Heart right ventricle (tissue), 16 donors: ENCODE measurements at regions not wholly inside any gene's neighbourhood (a gene's known extent, or its start where the extent isn't known, plus 50 kb on each side); places are given as distances from the start of the nearest gene placed in this dataset.

Experiments used
- ATAC-seq, 8 donors: fragments of 200-7000 bp; cut with Tn5 transposase; one replicate each; pipeline ENCODE4 v1.9.1; 2020; ENCODE audit warnings: mild to moderate bottlenecking in 8 of 8, moderate library complexity in 8 of 8, moderate number of reproducible peaks in 1 of 8
- DNase-seq, 2 donors: peaks; one replicate each; pipeline ENCODE4 v3.0.0-alpha.2; 2020
- H3K27ac ChIP-seq, 10 donors: fragments of 200-600 bp; sonication (generic) in 2 of 10; one replicate each; pipeline versions ENCODE4 v1.5.0 to v1.8.0; 2020 to 2022; ENCODE audit warnings: mild to moderate bottlenecking in 3 of 10
- H3K27me3 ChIP-seq, 7 donors: fragments of 200-600 bp; one replicate each; pipeline ENCODE4 v1.8.0; 2021 to 2022; ENCODE audit warnings: mild to moderate bottlenecking in 2 of 7
- H3K36me3 ChIP-seq, 9 donors: fragments of 200-600 bp; sonication (generic) in 1 of 9; one replicate each; pipeline versions ENCODE4 v1.5.0 to v1.8.0; 2020 to 2022; ENCODE audit warnings: mild to moderate bottlenecking in 2 of 9
- H3K4me1 ChIP-seq, 9 donors: fragments of 200-600 bp; sonication (generic) in 1 of 9; one replicate each; pipeline versions ENCODE4 v1.5.0 to v1.8.0; 2020 to 2022; ENCODE audit warnings: mild to moderate bottlenecking in 4 of 9
- H3K4me3 ChIP-seq, 10 donors: fragments of 200-600 bp; sonication (generic) in 2 of 10; one replicate each; pipeline versions ENCODE4 v1.5.0 to v1.8.0; 2020 to 2022; ENCODE audit warnings: mild to moderate bottlenecking in 7 of 10, moderate library complexity in 2 of 10
- H3K9me3 ChIP-seq, 11 donors: fragments of 200-600 bp in 10 of 11; sonication (generic) in 2 of 11; one replicate each; pipeline versions ENCODE4 v1.5.0 to v1.8.0; 2013 to 2022; ENCODE audit warnings: mild to moderate bottlenecking in 2 of 11, control low read depth in 1 of 11, moderate library complexity in 1 of 11
- CTCF ChIP-seq, 9 donors: fragments of 200-600 bp; sonication (generic) in 2 of 9; IDR thresholded peaks; one replicate each; pipeline versions ENCODE4 v1.5.0 to v1.8.0; 2021 to 2022; ENCODE audit warnings: antibody characterized with exemption in 9 of 9, mild to moderate bottlenecking in 5 of 9, moderate library complexity in 1 of 9
- WGBS, 2 donors: extraction: QIAGEN DNeasy Blood & Tissue Kit; methylation state at CpG; one replicate each; pipeline ENCODE4 v1.1.7; 2013; ENCODE audit warnings: inconsistent platforms in 1 of 2; 5-methylcytosine and 5-hydroxymethylcytosine counted together
- intact Hi-C, 10 donors: fragments of 100-400 bp; cut with DNase I; formaldehyde crosslinking; loops; one replicate each; pipeline versions ENCODE4 v1.11.1 to v1.14.2; 2022
- donor health status: Arrhythmogenic right ventricular cardiomyopathy.
- donor health status: ischemic (EF 13 %, LVEDD 7.1; RV severe dilation, severe dysfunction).
- donor health status: healthy with polysubstance abuse.
- donor health status: DM: no; HTN: yes; CAD: no.
- donor health status: DM: no; HTN: no; CAD: no.
- donor health status: ischemic (EF 25% LVEDD 6.9; RV normal size, moderate dysfunction).
- donor health status: ischemic (EF 25% LVEDD 5.7; RV mildly dilated, moderate dysfunction).
- donor health status: healthy.
- donor health status: DM: yes; HTN: yes; CAD: no.
- donor health status: Ischemic cardiomyopathy.
- donor health status: ischemic (EF 35%, LVEDD 5.7; RV mildly dilated, moderate dysfunction).
- donor health status: nonischemic (EF 11% LVEDD 7.7; RV severe dilation, severe dysfunction).
- donor health status: DM: yes; HTN: yes; CAD: no.
- donor health status: PGD.
- donor health status: ischemic (EF 29% LVEDD 5.4; RV normal size, mild dysfunction).
- donor health status: nonischemic (EF 23%, LVEDD 6.1; RV moderate dilation, normal function).

GRCh38 chr12:63457428-63457827 is 210.9 kb downstream of the DPY19L2 start:
- no peaks in the 10 kb centered on the region for H3K36me3 ChIP-seq
- no peak overlapping the region for H3K27ac ChIP-seq
- ATAC-seq: no peak
- intact Hi-C loops: loop anchor here in 1 of 10 donors (10.0 kb wide), 1 partner anchor 353 kb away; no protein-coding TSS in a partner anchor
- DNase-seq: no peak
- H3K9me3 ChIP-seq: peaks cover 0 to 11% (median 0%) of the 10 kb centered on the region in 11 donors
- TF ChIP-seq CTCF (IDR thresholded peaks at IDR 0.05): no peak
- H3K4me1 ChIP-seq: no peaks in the 10 kb centered on the region
- H3K4me3 ChIP-seq: no peak overlapping the region
- no peaks in the 10 kb centered on the region for H3K27me3 ChIP-seq

GRCh38 chr12:63450816-63451215 is 217.5 kb downstream of the DPY19L2 start:
- no peaks in the 10 kb centered on the region for H3K9me3 ChIP-seq
- no peak overlapping the region for H3K4me3 ChIP-seq
- 70 to 78% methylated on average over 2 of the region's 2 CpGs for WGBS, 2 donors
- DNase-seq (no peak), ATAC-seq (no peak)
- intact Hi-C loops: loop anchor here in 2 of 10 donors (5.0 to 10.0 kb wide), 2 partner anchors 344 to 346 kb away; no protein-coding TSS in a partner anchor
- H3K4me1 ChIP-seq: no peaks in the 10 kb centered on the region
- no peaks in the 10 kb centered on the region for H3K27me3 ChIP-seq
- H3K27ac ChIP-seq: no peak overlapping the region
- no peaks in the 10 kb centered on the region for H3K36me3 ChIP-seq
- peak in 4 of 9 donors; percentile 20 to 49 (median 34) for TF ChIP-seq CTCF (IDR thresholded peaks at IDR 0.05)

- no peaks in the 10 kb centered on the region for H3K9me3 ChIP-seq
- no peak for TF ChIP-seq CTCF (IDR thresholded peaks at IDR 0.05)
- H3K4me3 ChIP-seq: no peak overlapping the region
- intact Hi-C loops: loop anchor here in 2 of 10 donors (5.0 to 10.0 kb wide), 2 partner anchors 343 to 346 kb away; no protein-coding TSS in a partner anchor
- H3K36me3 ChIP-seq: no peaks in the 10 kb centered on the region
- DNase-seq: no peak
- no peaks in the 10 kb centered on the region for H3K27me3 ChIP-seq
- no peak overlapping the region for H3K27ac ChIP-seq
- no peak for ATAC-seq
- no peaks in the 10 kb centered on the region for H3K4me1 ChIP-seq
- WGBS, 2 donors: 95 to 98% methylated on average over 1 of the region's 1 CpG
Measured at GRCh38 chr12:63450334-63450733, 218.0 kb downstream of the DPY19L2 start.

- no peaks in the 10 kb centered on the region for H3K9me3 ChIP-seq
- no peaks in the 10 kb centered on the region for H3K36me3 ChIP-seq
- H3K4me1 ChIP-seq: no peaks in the 10 kb centered on the region
- no peaks in the 10 kb centered on the region for H3K27me3 ChIP-seq
- H3K27ac ChIP-seq: no peak overlapping the region
- DNase-seq: no peak
- TF ChIP-seq CTCF (IDR thresholded peaks at IDR 0.05): no peak
- 53 to 59% methylated on average over 3 of the region's 3 CpGs for WGBS, 2 donors
- ATAC-seq: no peak
- no peak overlapping the region for H3K4me3 ChIP-seq
- intact Hi-C loops: no loop called here
Measured at GRCh38 chr12:63445224-63445880, 222.9 kb downstream of the DPY19L2 start.
